Endothelial cell of umbilical vein (primary cell): ENCODE measurements at regions not wholly inside any gene's neighbourhood (a gene's known extent, or its start where the extent isn't known, plus 50 kb on each side); places are given as distances from the start of the nearest gene placed in this dataset.

Experiments
- BruUV-seq: library from RNA; stranded (reverse); fragments of 400-500 nt; replicated peaks from 2 replicates; lab custom pipeline; 2021; lab: Mats Ljungman, UMichigan
- CTCF ChIA-PET: fragments of 300-600, 350-600 bp; sonication (Branson Sonifier 250); formaldehyde crosslinking; loops from one replicate; lab custom pipeline; 2021; ENCODE audit warnings: antibody characterized with exemption, inconsistent platforms; lab: Charles Lee
- POLR2A ChIA-PET: fragments of 300-600, 350-600 bp; sonication (Branson Sonifier 250); formaldehyde crosslinking; loops from one replicate; lab custom pipeline; 2021; ENCODE audit warnings: antibody characterized with exemption, inconsistent platforms; lab: Charles Lee
- DNase-seq: peaks from one replicate; pipeline ENCODE4 v3.0.0-alpha.2; 2011; ENCODE audit warnings: low read depth, low spot score
- FAIRE-seq: peaks from 2 replicates; lab custom pipeline; 2011; peaks lifted over from hg19 to GRCh38; lab: Jason Lieb, UNC
- H2AFZ ChIP-seq: 2 replicates; pipeline ENCODE4 v1.6.0; 2012; ENCODE audit warnings: low read depth, low read length, control low read depth, inconsistent platforms
- H3K27ac ChIP-seq: 2 replicates; pipeline ENCODE4 v1.5.1; 2011; ENCODE audit warnings: low read depth, mild to moderate bottlenecking, control low read depth, low read length, moderate library complexity; ENCODE audit not compliant: insufficient read depth
- H3K27me3 ChIP-seq, 2 experiments: 2 replicates each; pipeline versions ENCODE4 v1.6.0 to v1.6.1; 2011; ENCODE audit warnings: low read length in 2 of 2, mixed read lengths in 1 of 2; ENCODE audit not compliant: control insufficient read depth in 2 of 2, insufficient read depth in 2 of 2
- H3K36me3 ChIP-seq, 2 experiments: 2 replicates in 1 of 2; 3 replicates in 1 of 2; pipeline ENCODE4 v1.5.1; 2011; ENCODE audit warnings: low read length in 2 of 2, mild to moderate bottlenecking in 1 of 2, moderate library complexity in 1 of 2; ENCODE audit not compliant: control insufficient read depth in 2 of 2, insufficient read depth in 2 of 2; ENCODE audit errors: extremely low read depth in 1 of 2
- H3K4me1 ChIP-seq: 3 replicates; pipeline ENCODE4 v1.5.1; 2011; ENCODE audit warnings: mild to moderate bottlenecking, low read length; ENCODE audit not compliant: control insufficient read depth, insufficient read depth; ENCODE audit errors: extremely low read depth
- H3K4me2 ChIP-seq: 2 replicates; pipeline ENCODE4 v1.6.1; 2011; ENCODE audit warnings: low read length, control low read depth, mixed read lengths; ENCODE audit not compliant: insufficient read depth
- H3K4me3 ChIP-seq, 3 experiments: fragments of 200-600 bp in 1 of 3; sonication (generic), shearing (Covaris generic) in 1 of 3; replicated peaks in 1 of 3; 2 replicates each; pipeline ENCODE4 v1.5.1; 2011 to 2016; ENCODE audit warnings: control low read depth in 3 of 3, low read length in 3 of 3, mild to moderate bottlenecking in 2 of 3, inconsistent platforms in 1 of 3, low read depth in 1 of 3, moderate library complexity in 1 of 3; ENCODE audit not compliant: insufficient read depth in 1 of 3
- H3K79me2 ChIP-seq: 2 replicates; pipeline ENCODE4 v1.6.0; 2012; ENCODE audit warnings: low read length, inconsistent platforms; ENCODE audit not compliant: control insufficient read depth, insufficient read depth
- H3K9ac ChIP-seq: replicated peaks from 2 replicates; pipeline ENCODE3; 2011; ENCODE audit warnings: low read length, control low read depth; ENCODE audit not compliant: insufficient read depth; ENCODE audit errors: extremely low read depth
- H3K9me1 ChIP-seq: replicated peaks from 3 replicates; pipeline ENCODE4 v1.6.0; 2011; ENCODE audit warnings: mild to moderate bottlenecking, low read length; ENCODE audit not compliant: control insufficient read depth, insufficient read depth; ENCODE audit errors: extremely low read depth
- H3K9me3 ChIP-seq: replicated peaks from 2 replicates; pipeline ENCODE4 v1.5.1; 2012; ENCODE audit warnings: low read length, inconsistent platforms; ENCODE audit not compliant: control insufficient read depth, insufficient read depth
- H4K20me1 ChIP-seq: replicated peaks from 2 replicates; pipeline ENCODE3; 2011; ENCODE audit warnings: mild to moderate bottlenecking, low read length; ENCODE audit not compliant: control insufficient read depth, insufficient read depth; ENCODE audit errors: extremely low read depth
- CTCF ChIP-seq, 2 donors: IDR thresholded peaks; 1 replicate in 1 of 2; 2 replicates in 1 of 2; pipeline ENCODE4 v1.5.1; 2011; ENCODE audit warnings: low read length in 2 of 2, mild to moderate bottlenecking in 2 of 2, moderate library complexity in 2 of 2, control low read depth in 1 of 2, inconsistent platforms in 1 of 2, low read depth in 1 of 2; ENCODE audit not compliant: insufficient read depth in 1 of 2; ENCODE audit errors: extremely low read depth in 1 of 2
- EZH2 ChIP-seq: IDR thresholded peaks from 2 replicates; pipeline ENCODE4 v1.6.1; 2012; ENCODE audit warnings: borderline replicate concordance, low read depth, mild to moderate bottlenecking, moderate library complexity, low read length, inconsistent platforms; ENCODE audit not compliant: severe bottlenecking
- FOS ChIP-seq: IDR thresholded peaks from 2 replicates; pipeline ENCODE4 v1.6.1; 2011; ENCODE audit warnings: mild to moderate bottlenecking, low read length, moderate library complexity, borderline replicate concordance; ENCODE audit not compliant: insufficient read depth
- GATA2 ChIP-seq: IDR thresholded peaks from 2 replicates; pipeline ENCODE4 v1.7.0; 2011; ENCODE audit warnings: low read depth, mild to moderate bottlenecking, moderate library complexity, mixed read lengths, low read length; ENCODE audit not compliant: insufficient read length, insufficient read depth
- JUN ChIP-seq: IDR thresholded peaks from 2 replicates; pipeline ENCODE4 v1.6.1; 2011; ENCODE audit warnings: borderline replicate concordance, low read depth; ENCODE audit not compliant: insufficient read length, insufficient read depth
- MAX ChIP-seq: IDR thresholded peaks from 2 replicates; pipeline ENCODE4 v1.6.1; 2011; ENCODE audit not compliant: insufficient read depth, insufficient read length
- MYC ChIP-seq: IDR thresholded peaks from one replicate; pipeline ENCODE4 v1.6.1; 2011; ENCODE audit warnings: mild to moderate bottlenecking, low read depth, low read length
- POLR2A ChIP-seq: IDR thresholded peaks from 2 replicates; pipeline ENCODE4 v1.6.1; 2012; ENCODE audit warnings: low read depth, mild to moderate bottlenecking, control low read depth, low read length
- POLR2AphosphoS5 ChIP-seq: IDR thresholded peaks from 2 replicates; pipeline ENCODE4 v1.6.1; 2012; ENCODE audit warnings: low read depth, mild to moderate bottlenecking, control low read depth, low read length, moderate library complexity; ENCODE audit not compliant: insufficient read depth
- dilution Hi-C: fragments of 300-500 bp; cut with MboI; formaldehyde crosslinking; loops from one replicate; pipeline ENCODE4 v1.15.0; 2019; ENCODE audit warnings: low sequenced_read_pairs; ENCODE audit not compliant: extremely low pct_ligation_motif_present
- intact Hi-C: fragments of 100-400 bp; cut with micrococcal nuclease; formaldehyde crosslinking; loops from one replicate; pipeline ENCODE4 v1.10.0; 2022

- H3K27ac ChIP-seq = no peak overlapping the region
- CTCF ChIA-PET = no interaction called here
- H3K9me1 ChIP-seq = no peaks in the 10 kb centered on the region
- H3K79me2 ChIP-seq = no peaks in the 10 kb centered on the region
- H3K9me3 ChIP-seq = peaks cover 2% of the 10 kb centered on the region
- H3K36me3 ChIP-seq = no peaks in the 10 kb centered on the region
- no peak overlapping the region for H3K4me2 ChIP-seq
- intact Hi-C loops (no loop called here), dilution Hi-C loops (no loop called here)
- H3K4me1 ChIP-seq = no peaks in the 10 kb centered on the region
- no peak for DNase-seq
- no peak overlapping the region for H2AFZ ChIP-seq
- no peaks in the 10 kb centered on the region for H4K20me1 ChIP-seq
- BruUV-seq = no TSS peak
- no peak overlapping the region for H3K9ac ChIP-seq
- POLR2A ChIA-PET = no interaction called here
- FAIRE-seq = no peak
- H3K27me3 ChIP-seq = no peaks in the 10 kb centered on the region
- TF ChIP-seq GATA2 = no peak
- no peak for TF ChIP-seq POLR2A
- TF ChIP-seq JUN = no peak
- TF ChIP-seq CTCF (IDR thresholded peaks at IDR 0.05; ENCODE audit: extremely low read depth in 1 of 2, insufficient read depth in 1 of 2, low read depth in 1 of 2, low read length in 2 of 2) = no peak
- TF ChIP-seq EZH2 = no peak
- TF ChIP-seq FOS = no peak
- no peak for TF ChIP-seq MAX
- TF ChIP-seq POLR2AphosphoS5 = no peak
- TF ChIP-seq MYC = no peak
- no peak overlapping the region for H3K4me3 ChIP-seq
These were observed 120.9 kb downstream of the MANEA start for GRCh38 chr6:95698271-95698670.
